ENCODE measurements at regions not wholly inside any gene's neighbourhood (a gene's known extent, or its start where the extent isn't known, plus 50 kb on each side); places are given as distances from the start of the nearest gene placed in this dataset.

GRCh38 chr11:23851216-23851615, 645.6 kb upstream of the LUZP2 start:
- no peak for TF ChIP-seq CTCF (IDR thresholded peaks at IDR 0.05; ENCODE audit: low read depth, low read length)
- H3K4me3 ChIP-seq (ENCODE audit: low read depth, low read length): no peak overlapping the region

- no peak overlapping the region for H3K4me3 ChIP-seq (ENCODE audit: low read depth, low read length)
- no peak for TF ChIP-seq CTCF (IDR thresholded peaks at IDR 0.05; ENCODE audit: low read depth, low read length)
Observed at GRCh38 chr11:23856654-23857053, 640.2 kb upstream of the LUZP2 start.

GRCh38 chr11:23859087-23859486, 637.8 kb upstream of the LUZP2 start:
- TF ChIP-seq CTCF (IDR thresholded peaks at IDR 0.05; ENCODE audit: low read depth, low read length): no peak
- no peak overlapping the region for H3K4me3 ChIP-seq (ENCODE audit: low read depth, low read length)

GRCh38 chr11:23861615-23862014, 635.2 kb upstream of the LUZP2 start:
- H3K4me3 ChIP-seq (ENCODE audit: low read depth, low read length): no peak overlapping the region
- TF ChIP-seq CTCF (IDR thresholded peaks at IDR 0.05; ENCODE audit: low read depth, low read length): no peak

GRCh38 chr11:23865341-23865975, 631.4 kb upstream of the LUZP2 start:
- no peak overlapping the region for H3K4me3 ChIP-seq (ENCODE audit: low read depth, low read length)
- TF ChIP-seq CTCF (IDR thresholded peaks at IDR 0.05; ENCODE audit: low read depth, low read length): no peak

GRCh38 chr11:23866641-23867040, 630.2 kb upstream of the LUZP2 start:
- no peak for TF ChIP-seq CTCF (IDR thresholded peaks at IDR 0.05; ENCODE audit: low read depth, low read length)
- no peak overlapping the region for H3K4me3 ChIP-seq (ENCODE audit: low read depth, low read length)

- no peak overlapping the region for H3K4me3 ChIP-seq (ENCODE audit: low read depth, low read length)
- TF ChIP-seq CTCF (IDR thresholded peaks at IDR 0.05; ENCODE audit: low read depth, low read length): no peak
Observed at GRCh38 chr11:23869671-23870070, 627.2 kb upstream of the LUZP2 start.
